Nephron progenitor cell (in vitro differentiated cells): ENCODE measurements at regions not wholly inside any gene's neighbourhood (a gene's known extent, or its start where the extent isn't known, plus 50 kb on each side); places are given as distances from the start of the nearest gene placed in this dataset.
"Not testable (repeated sequence)": the region's sequence is repeated elsewhere in the genome, so short reads cannot be mapped to it uniquely, and the experiment has no call there.

Experiments used
- DNase-seq: peaks from one replicate; pipeline ENCODE4 v3.0.0; 2021
- H3K27ac Mint-ChIP-seq: 2 replicates; pipeline ENCODE4 v1.8.0; 2021; ENCODE audit warnings: mild to moderate bottlenecking, moderate library complexity, mixed read lengths
- H3K27me3 Mint-ChIP-seq: 2 replicates; pipeline ENCODE4 v1.8.0; 2021; ENCODE audit warnings: mild to moderate bottlenecking, low read depth, mixed read lengths; ENCODE audit not compliant: poor library complexity
- H3K36me3 Mint-ChIP-seq: 2 replicates; pipeline ENCODE4 v1.8.0; 2021; ENCODE audit warnings: low read depth, mixed read lengths
- H3K4me1 Mint-ChIP-seq: 2 replicates; pipeline ENCODE4 v1.8.0; 2021; ENCODE audit warnings: mixed read lengths
- H3K4me3 Mint-ChIP-seq: 2 replicates; pipeline ENCODE4 v1.8.0; 2021; ENCODE audit warnings: mild to moderate bottlenecking, moderate library complexity, mixed read lengths
- H3K9me3 Mint-ChIP-seq: 2 replicates; pipeline ENCODE4 v1.8.0; 2021; ENCODE audit warnings: mild to moderate bottlenecking, moderate library complexity, mixed read lengths
- TF ChIP-seq, protein P1 (sequence below): fragments of 200-600 bp; sonication (generic); IDR thresholded peaks from 2 replicates; pipeline ENCODE4 v1.5.0; 2021; ENCODE audit warnings: antibody characterized with exemption

- Mint-ChIP-seq H3K27ac (peak overlapping the region; percentile 36), H3K4me3 (no peak overlapping the region), H3K36me3 (no peaks in the 10 kb centered on the region), H3K4me1 (peaks cover 26% of the 10 kb centered on the region), H3K27me3 (peaks cover 4% of the 10 kb centered on the region), H3K9me3 (peaks cover 5% of the 10 kb centered on the region)
- no peak for DNase-seq
- TF ChIP-seq, protein P1, sequence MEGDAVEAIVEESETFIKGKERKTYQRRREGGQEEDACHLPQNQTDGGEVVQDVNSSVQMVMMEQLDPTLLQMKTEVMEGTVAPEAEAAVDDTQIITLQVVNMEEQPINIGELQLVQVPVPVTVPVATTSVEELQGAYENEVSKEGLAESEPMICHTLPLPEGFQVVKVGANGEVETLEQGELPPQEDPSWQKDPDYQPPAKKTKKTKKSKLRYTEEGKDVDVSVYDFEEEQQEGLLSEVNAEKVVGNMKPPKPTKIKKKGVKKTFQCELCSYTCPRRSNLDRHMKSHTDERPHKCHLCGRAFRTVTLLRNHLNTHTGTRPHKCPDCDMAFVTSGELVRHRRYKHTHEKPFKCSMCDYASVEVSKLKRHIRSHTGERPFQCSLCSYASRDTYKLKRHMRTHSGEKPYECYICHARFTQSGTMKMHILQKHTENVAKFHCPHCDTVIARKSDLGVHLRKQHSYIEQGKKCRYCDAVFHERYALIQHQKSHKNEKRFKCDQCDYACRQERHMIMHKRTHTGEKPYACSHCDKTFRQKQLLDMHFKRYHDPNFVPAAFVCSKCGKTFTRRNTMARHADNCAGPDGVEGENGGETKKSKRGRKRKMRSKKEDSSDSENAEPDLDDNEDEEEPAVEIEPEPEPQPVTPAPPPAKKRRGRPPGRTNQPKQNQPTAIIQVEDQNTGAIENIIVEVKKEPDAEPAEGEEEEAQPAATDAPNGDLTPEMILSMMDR: no peak
These were observed 184.8 kb upstream of the P2RY1 start for GRCh38 chr3:152650177-152650576.

DNA sequence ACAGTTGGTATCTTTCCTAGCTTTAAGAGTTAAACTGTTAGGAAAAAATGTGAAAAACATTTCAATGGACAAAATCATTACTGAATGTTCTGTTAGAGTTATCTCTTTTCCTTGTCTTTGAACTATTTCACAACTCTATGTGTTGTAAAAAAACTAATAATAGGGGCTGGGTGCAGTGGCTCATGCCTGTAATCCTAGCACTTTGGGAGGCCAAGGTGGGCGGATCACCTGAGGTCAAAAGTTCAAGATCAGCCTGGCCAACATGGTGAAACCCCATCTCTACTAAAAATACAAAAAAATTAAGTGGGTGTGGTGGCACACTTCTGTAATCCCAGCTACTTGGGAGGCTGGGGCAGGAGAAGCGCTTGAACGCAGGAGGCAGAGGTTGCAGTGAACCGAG, 184.0 kb upstream of the P2RY1 start:
- not testable (repeated sequence) for H3K27me3 Mint-ChIP-seq

GRCh38 chr3:152656214-152656971, 178.5 kb upstream of the P2RY1 start:
- Mint-ChIP-seq H3K9me3 (peaks cover 5% of the 10 kb centered on the region), H3K36me3 (no peaks in the 10 kb centered on the region), H3K27me3 (peaks cover 4% of the 10 kb centered on the region), H3K27ac (peak overlapping the region; percentile 88), H3K4me1 (peaks cover 22% of the 10 kb centered on the region), H3K4me3 (no peak overlapping the region)
- TF ChIP-seq, protein P1: no peak
- peak; percentile 3 for DNase-seq

More for the DNA sequence above, 184.0 kb upstream of the P2RY1 start:
- H3K4me3 Mint-ChIP-seq, H3K9me3 Mint-ChIP-seq, H3K27ac Mint-ChIP-seq, H3K36me3 Mint-ChIP-seq, DNase-seq: not testable (repeated sequence)
- H3K4me1 Mint-ChIP-seq: peaks cover 26% of the 10 kb centered on the region

- TF ChIP-seq, protein P1: no peak
- Mint-ChIP-seq H3K36me3 (no peaks in the 10 kb centered on the region), H3K9me3 (peaks cover 8% of the 10 kb centered on the region), H3K4me1 (peaks cover 16% of the 10 kb centered on the region), H3K27ac (peak overlapping the region; percentile 87), H3K27me3 (peaks cover 4% of the 10 kb centered on the region), H3K4me3 (no peak overlapping the region)
- DNase-seq: no peak
These were observed 178.0 kb upstream of the P2RY1 start for GRCh38 chr3:152656972-152657355.

GRCh38 chr3:152658977-152659720, 175.8 kb upstream of the P2RY1 start:
- Mint-ChIP-seq H3K9me3 (peaks cover 19% of the 10 kb centered on the region), H3K4me1 (peaks cover 15% of the 10 kb centered on the region), H3K27me3 (no peaks in the 10 kb centered on the region), H3K27ac (no peak overlapping the region), H3K4me3 (no peak overlapping the region), H3K36me3 (no peaks in the 10 kb centered on the region)
- no peak for DNase-seq
- TF ChIP-seq, protein P1: no peak

- Mint-ChIP-seq H3K27me3 (no peaks in the 10 kb centered on the region), H3K27ac (no peak overlapping the region), H3K36me3 (no peaks in the 10 kb centered on the region), H3K4me3 (no peak overlapping the region), H3K9me3 (peaks cover 19% of the 10 kb centered on the region), H3K4me1 (peaks cover 8% of the 10 kb centered on the region)
- TF ChIP-seq, protein P1: no peak
- DNase-seq: no peak
These were observed 172.8 kb upstream of the P2RY1 start for GRCh38 chr3:152662157-152662556.
